Calu3 (cell line): ENCODE measurements at regions not wholly inside any gene's neighbourhood (a gene's known extent, or its start where the extent isn't known, plus 50 kb on each side); places are given as distances from the start of the nearest gene placed in this dataset.

Source experiments
- BruUV-seq: library from RNA; stranded (reverse); fragments of 400-500 nt; replicated peaks from 2 replicates; lab custom pipeline; 2021; lab: Mats Ljungman, UMichigan
- CTCF ChIA-PET: fragments of 300-600 bp; sonication (Branson Sonifier 250); formaldehyde crosslinking; loops from one replicate; lab custom pipeline; 2022; ENCODE audit warnings: antibody characterized with exemption; lab: Charles Lee
- DNase-seq: peaks from one replicate; pipeline ENCODE4 v3.0.0; 2022
- H3K27ac Mint-ChIP-seq: one replicate; pipeline ENCODE4 v1.8.0; 2022; ENCODE audit warnings: mixed read lengths; ENCODE audit not compliant: unreplicated experiment
- H3K27me3 Mint-ChIP-seq: one replicate; pipeline ENCODE4 v1.8.0; 2022; ENCODE audit warnings: mixed read lengths; ENCODE audit not compliant: unreplicated experiment
- H3K36me3 Mint-ChIP-seq: one replicate; pipeline ENCODE4 v1.8.0; 2022; ENCODE audit warnings: mild to moderate bottlenecking, moderate library complexity, mixed read lengths; ENCODE audit not compliant: insufficient read depth, unreplicated experiment
- H3K4me1 Mint-ChIP-seq: one replicate; pipeline ENCODE4 v1.8.0; 2022; ENCODE audit warnings: mild to moderate bottlenecking, low read depth, mixed read lengths; ENCODE audit not compliant: unreplicated experiment
- H3K4me3 Mint-ChIP-seq: one replicate; pipeline ENCODE4 v1.8.0; 2022; ENCODE audit warnings: mild to moderate bottlenecking, low read depth, moderate library complexity, mixed read lengths; ENCODE audit not compliant: unreplicated experiment
- H3K9me3 Mint-ChIP-seq: one replicate; pipeline ENCODE4 v1.8.0; 2022; ENCODE audit warnings: low read depth, mixed read lengths; ENCODE audit not compliant: unreplicated experiment
- intact Hi-C: fragments of 100-400 bp; cut with micrococcal nuclease; formaldehyde crosslinking; loops from one replicate; pipeline ENCODE4 v1.10.0; 2022; ENCODE audit not compliant: unreplicated experiment
- TF ChIP-seq, protein P1 (sequence below): fragments of 200-600 bp; IDR thresholded peaks from one replicate; pipeline ENCODE4 v1.8.0; 2022; ENCODE audit warnings: antibody characterized with exemption; ENCODE audit not compliant: unreplicated experiment

DNA sequence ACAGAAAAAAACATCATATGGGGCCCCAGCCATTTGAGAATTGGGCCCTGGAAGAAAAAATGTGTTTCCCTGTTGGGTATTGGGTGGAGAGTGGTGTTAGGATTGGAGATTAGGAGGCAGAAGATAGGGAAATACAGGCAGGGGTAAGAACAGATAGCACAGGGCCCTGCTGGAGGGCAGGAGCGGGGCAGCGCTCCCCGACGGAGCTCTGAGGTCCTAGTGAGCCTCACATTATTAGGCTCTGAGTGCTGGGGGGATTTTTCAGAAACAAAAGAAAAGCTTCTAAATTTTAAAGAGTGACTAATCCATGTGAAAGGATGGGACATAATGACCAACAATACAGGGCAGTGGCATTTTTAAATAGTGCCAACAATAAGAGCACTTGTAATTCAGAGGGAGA lies 241.2 kb downstream of the SOX2 start:
- BruUV-seq: no TSS peak
- TF ChIP-seq, protein P1, sequence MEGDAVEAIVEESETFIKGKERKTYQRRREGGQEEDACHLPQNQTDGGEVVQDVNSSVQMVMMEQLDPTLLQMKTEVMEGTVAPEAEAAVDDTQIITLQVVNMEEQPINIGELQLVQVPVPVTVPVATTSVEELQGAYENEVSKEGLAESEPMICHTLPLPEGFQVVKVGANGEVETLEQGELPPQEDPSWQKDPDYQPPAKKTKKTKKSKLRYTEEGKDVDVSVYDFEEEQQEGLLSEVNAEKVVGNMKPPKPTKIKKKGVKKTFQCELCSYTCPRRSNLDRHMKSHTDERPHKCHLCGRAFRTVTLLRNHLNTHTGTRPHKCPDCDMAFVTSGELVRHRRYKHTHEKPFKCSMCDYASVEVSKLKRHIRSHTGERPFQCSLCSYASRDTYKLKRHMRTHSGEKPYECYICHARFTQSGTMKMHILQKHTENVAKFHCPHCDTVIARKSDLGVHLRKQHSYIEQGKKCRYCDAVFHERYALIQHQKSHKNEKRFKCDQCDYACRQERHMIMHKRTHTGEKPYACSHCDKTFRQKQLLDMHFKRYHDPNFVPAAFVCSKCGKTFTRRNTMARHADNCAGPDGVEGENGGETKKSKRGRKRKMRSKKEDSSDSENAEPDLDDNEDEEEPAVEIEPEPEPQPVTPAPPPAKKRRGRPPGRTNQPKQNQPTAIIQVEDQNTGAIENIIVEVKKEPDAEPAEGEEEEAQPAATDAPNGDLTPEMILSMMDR: no peak
- Mint-ChIP-seq H3K4me3 (no peak overlapping the region), H3K9me3 (no peaks in the 10 kb centered on the region), H3K4me1 (no peaks in the 10 kb centered on the region), H3K27ac (no peak overlapping the region), H3K27me3 (no peaks in the 10 kb centered on the region), H3K36me3 (no peaks in the 10 kb centered on the region)
- intact Hi-C loops: no loop called here
- CTCF ChIA-PET: interaction anchor here (0.6 kb wide), 1 partner anchor 692 kb away, joined by 3 read pairs; no protein-coding TSS in a partner anchor
- DNase-seq: no peak

DNA sequence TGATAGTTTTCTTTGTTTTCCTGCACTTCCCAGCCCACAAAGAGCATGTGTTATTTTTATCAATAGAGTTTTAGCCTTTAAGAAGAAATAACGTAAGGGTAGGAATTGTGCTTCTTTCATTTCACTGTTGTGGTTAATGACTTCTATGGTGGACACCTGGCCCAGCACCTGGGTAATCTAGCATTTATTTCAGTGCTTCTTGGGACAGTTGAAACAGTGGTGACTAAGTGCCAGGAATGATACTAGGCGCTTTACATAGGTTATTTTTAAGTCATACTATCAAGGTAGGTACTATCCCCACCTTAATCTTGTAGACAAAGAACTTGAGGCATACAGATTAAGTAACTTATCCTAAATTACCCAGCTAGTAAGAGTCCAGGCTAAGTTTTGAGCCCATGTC lies 243.8 kb downstream of the SOX2 start:
- intact Hi-C loops: no loop called here
- Mint-ChIP-seq H3K4me1 (no peaks in the 10 kb centered on the region), H3K4me3 (no peak overlapping the region), H3K36me3 (no peaks in the 10 kb centered on the region), H3K27ac (no peak overlapping the region), H3K9me3 (no peaks in the 10 kb centered on the region), H3K27me3 (no peaks in the 10 kb centered on the region)
- TF ChIP-seq, protein P1: no peak
- no peak for DNase-seq
- no TSS peak for BruUV-seq
- CTCF ChIA-PET: interaction anchor here (0.9 kb wide), 1 partner anchor 123 kb away, joined by 3 read pairs; no protein-coding TSS in a partner anchor

DNA sequence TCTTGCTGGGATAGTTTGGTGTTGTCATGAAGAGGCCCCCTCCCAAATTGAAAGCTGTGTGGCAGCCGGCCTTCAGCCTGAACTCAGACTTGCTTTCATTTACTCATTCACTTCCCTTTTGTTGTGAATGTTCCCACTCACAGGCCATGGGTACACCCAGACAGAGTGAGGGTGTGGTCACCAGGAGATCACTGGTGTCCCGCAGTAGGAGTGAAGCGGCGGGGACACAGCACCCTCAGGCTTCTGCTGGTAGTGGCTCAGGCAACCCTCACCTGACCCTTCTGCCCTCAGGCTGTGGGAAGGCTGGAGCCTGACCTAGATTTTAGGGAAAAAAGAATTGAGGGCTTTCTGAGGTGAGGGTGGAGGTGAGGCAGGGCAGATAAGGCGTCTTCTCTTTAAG lies 244.4 kb downstream of the SOX2 start:
- no TSS peak for BruUV-seq
- intact Hi-C loops: no loop called here
- no peaks in the 10 kb centered on the region for H3K9me3 Mint-ChIP-seq
- CTCF ChIA-PET: interaction anchor here (0.6 to 0.9 kb wide), 2 partner anchors 122 to 215 kb away, joined by 3 to 5 read pairs; no protein-coding TSS in a partner anchor
- no peak overlapping the region for H3K4me3 Mint-ChIP-seq
- no peaks in the 10 kb centered on the region for H3K4me1 Mint-ChIP-seq
- H3K27ac Mint-ChIP-seq: no peak overlapping the region
- TF ChIP-seq, protein P1: no peak
- no peaks in the 10 kb centered on the region for H3K27me3 Mint-ChIP-seq
- no peak for DNase-seq
- no peaks in the 10 kb centered on the region for H3K36me3 Mint-ChIP-seq

DNA sequence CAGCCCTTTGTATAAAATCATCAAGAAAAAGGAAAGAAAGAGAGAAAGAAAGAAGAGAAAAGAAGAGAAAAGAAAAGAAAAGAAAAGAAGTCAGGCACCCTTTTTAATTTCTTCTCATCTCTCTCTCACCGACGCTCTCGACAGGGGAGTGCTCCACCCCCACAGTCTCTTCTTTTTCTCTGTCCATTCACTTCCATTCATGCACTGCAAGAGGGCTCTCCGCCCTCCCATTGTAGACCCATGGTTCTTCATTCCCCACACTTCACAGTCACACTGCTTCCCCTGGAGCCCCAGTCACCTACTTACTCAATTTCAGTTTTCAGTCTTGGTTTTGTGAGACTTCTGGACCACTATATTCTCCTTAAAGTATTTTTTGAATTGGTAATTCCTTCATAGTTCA lies 254.7 kb downstream of the SOX2 start:
- no peak for DNase-seq
- Mint-ChIP-seq H3K27me3 (no peaks in the 10 kb centered on the region), H3K36me3 (no peaks in the 10 kb centered on the region), H3K4me1 (no peaks in the 10 kb centered on the region), H3K4me3 (no peak overlapping the region), H3K27ac (no peak overlapping the region), H3K9me3 (no peaks in the 10 kb centered on the region)
- intact Hi-C loops: no loop called here
- CTCF ChIA-PET: no interaction called here
- TF ChIP-seq, protein P1: no peak
- no TSS peak for BruUV-seq
